ENCODE measurements at regions not wholly inside any gene's neighbourhood (a gene's known extent, or its start where the extent isn't known, plus 50 kb on each side); places are given as distances from the start of the nearest gene placed in this dataset.
"Not testable (repeated sequence)": the region's sequence is repeated elsewhere in the genome, so short reads cannot be mapped to it uniquely, and the experiment has no call there.

DNA sequence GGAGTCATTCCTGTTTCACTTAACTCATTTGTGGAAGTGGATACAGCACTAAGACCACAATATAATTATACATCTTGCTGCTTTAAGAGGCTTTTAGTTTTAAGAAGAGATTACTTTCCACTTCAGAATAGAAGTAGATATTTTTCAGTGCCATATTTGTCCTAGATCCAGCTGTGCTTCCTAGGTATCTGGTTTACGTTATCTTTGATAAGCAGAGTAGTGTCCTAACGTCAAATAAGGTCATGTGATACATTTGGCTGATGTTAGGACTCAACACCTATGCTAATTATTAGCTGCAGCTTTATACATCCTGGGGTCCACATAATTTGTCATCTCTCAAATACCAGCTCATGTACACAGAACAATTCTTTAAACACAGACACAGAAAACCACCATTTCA, 196.2 kb upstream of the SMIM30 start:
- DNase-seq (ENCODE audit: low read depth, low spot score), result no peak
- in situ Hi-C loops (cut with HindIII; ENCODE audit: low pct_unique_long_range_greater_than_20kb, low sequenced_read_pairs), result no loop called here

DNA sequence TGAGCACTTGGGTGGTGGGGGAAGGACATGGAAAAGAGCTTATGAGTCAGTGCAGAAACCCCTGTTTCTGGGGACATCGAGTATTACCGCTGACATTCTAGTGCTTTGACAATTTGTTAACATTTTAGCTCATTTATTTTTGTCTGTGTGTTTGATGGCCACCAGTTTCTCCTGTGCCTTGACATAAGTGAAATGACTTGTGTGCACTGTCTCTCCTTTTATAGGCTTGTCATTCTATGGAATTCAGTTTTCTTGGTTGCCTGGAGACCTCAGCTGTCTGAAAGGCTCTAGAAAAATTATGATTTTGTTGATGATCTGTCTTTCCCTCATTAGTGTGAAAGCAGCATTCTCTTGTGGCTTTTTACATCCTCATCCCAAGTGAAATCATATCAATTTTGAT, 190.0 kb upstream of the SMIM30 start:
- in situ Hi-C loops (cut with HindIII; ENCODE audit: low pct_unique_long_range_greater_than_20kb, low sequenced_read_pairs), result no loop called here
- DNase-seq (ENCODE audit: low read depth, low spot score), result no peak

DNA sequence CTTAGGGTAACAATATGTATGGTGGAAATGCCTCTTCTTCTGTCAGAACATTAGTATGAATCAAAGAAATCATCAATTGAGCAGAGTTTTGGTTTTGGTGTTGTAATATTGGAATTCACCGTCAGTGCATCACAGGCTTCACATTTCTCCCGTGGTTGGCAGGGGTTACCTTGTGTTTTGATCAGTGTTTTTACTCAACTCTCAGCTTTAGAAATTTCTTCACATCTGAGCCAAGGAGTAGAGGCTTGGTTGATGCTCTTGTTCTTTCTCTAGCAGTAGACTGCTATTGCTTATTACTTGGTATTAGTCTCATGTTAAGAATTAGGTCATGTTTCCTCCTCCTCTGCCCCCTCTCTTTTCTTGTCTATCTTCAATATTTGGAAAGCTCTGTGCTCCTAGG, 188.8 kb upstream of the SMIM30 start:
- in situ Hi-C loops (cut with HindIII; ENCODE audit: low pct_unique_long_range_greater_than_20kb, low sequenced_read_pairs), result no loop called here
- DNase-seq (ENCODE audit: low read depth, low spot score), result no peak

DNA sequence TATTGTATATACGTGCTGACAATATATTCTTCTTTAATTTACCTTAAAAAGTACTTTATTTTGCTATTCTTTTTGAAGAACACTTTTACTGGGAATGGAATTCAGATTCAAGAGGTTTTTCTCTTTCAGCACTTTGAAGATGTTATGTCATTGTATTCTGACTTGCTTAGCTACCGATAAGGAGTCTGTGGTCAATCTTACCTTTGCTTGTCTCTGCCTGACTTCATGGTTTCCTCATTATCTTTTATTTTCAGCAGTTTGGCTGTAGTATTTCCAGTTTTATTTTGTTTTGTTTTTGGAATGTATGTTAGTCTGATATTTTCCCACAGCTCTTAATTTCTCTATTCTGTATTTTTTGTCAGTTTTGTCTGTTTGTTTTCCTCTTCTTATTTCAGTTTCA, 187.9 kb upstream of the SMIM30 start:
- in situ Hi-C loops (cut with HindIII; ENCODE audit: low pct_unique_long_range_greater_than_20kb, low sequenced_read_pairs), result no loop called here
- no peak for DNase-seq (ENCODE audit: low read depth, low spot score)

DNA sequence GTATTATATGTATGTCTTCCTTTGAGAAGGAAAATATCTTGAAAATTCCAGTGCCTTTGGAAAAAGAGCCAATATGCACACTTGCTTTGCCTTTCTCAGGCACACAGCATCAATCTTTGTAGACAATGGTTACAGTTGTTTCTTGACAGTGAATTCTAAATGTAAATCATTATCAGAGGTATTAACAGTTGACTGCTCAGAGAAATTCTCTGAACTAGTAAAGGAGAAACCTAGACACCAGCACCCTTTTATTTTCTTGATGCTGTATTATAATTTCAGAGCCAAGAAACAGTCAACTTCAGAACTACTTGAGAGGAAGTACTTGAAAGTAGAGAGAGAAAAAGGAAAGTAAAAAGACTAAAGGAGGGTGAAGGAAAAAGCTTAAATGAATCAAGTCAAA, 185.8 kb upstream of the SMIM30 start:
- in situ Hi-C loops (cut with HindIII; ENCODE audit: low pct_unique_long_range_greater_than_20kb, low sequenced_read_pairs), result no loop called here
- no peak for DNase-seq (ENCODE audit: low read depth, low spot score)

DNA sequence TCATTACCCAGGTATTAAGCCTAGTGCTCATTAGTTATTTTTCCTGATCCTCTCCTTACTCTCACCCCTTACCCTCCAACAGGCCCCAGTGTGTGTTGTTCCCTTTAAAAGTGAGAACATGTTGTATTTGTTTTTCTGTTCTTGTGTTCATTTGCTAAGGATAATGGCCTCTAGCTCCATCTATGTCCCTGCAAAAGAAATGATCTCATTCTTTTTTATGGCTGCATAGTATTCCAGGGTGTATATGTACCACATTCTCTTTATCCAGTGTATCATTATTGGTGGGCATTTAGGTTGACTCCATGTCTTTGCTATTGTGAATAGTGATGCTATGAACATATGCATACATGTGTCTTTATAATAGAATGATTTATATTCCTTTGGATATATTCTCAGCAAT, 185.0 kb upstream of the SMIM30 start:
- in situ Hi-C loops (cut with HindIII; ENCODE audit: low pct_unique_long_range_greater_than_20kb, low sequenced_read_pairs); DNase-seq (ENCODE audit: low read depth, low spot score): not testable (repeated sequence)

DNA sequence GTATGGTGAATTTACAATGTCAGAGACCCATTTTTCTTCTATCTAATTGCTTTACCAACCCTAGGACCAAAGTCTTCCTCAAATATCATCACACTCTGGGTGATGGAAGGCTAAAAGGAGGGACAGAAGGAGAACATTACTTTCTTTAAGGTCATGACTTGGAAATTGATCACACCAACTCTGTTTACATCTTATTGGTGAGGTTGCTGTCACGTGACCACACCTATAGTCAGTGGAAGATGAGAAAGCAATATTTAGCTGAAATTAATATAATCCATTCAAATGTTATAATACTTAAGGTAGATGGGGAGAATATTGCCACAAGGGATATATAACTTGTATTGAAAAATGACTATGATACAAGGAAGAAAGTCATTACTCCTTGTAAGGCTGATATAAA, 183.6 kb upstream of the SMIM30 start:
- in situ Hi-C loops (cut with HindIII; ENCODE audit: low pct_unique_long_range_greater_than_20kb, low sequenced_read_pairs), result no loop called here
- no peak for DNase-seq (ENCODE audit: low read depth, low spot score)

DNA sequence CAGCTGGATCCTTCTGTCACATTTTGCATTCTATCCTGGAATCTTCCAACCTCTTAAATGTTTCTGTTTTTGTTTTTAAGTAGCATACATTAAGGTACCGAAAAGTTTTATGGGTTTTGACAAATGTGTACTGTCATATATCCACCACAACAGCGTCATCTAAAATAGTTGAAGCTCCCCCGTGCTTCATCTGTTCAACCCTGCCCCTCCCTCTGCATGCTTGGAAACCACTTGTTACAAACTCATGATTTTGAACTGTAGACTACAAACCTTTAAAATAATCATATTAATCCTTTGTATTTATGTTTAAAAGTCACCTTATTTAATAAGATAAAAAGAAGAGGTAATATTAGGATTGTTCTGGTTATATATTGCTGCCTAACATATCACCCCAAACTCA, 182.8 kb upstream of the SMIM30 start:
- DNase-seq (ENCODE audit: low read depth, low spot score), result no peak
- in situ Hi-C loops (cut with HindIII; ENCODE audit: low pct_unique_long_range_greater_than_20kb, low sequenced_read_pairs), result no loop called here

DNA sequence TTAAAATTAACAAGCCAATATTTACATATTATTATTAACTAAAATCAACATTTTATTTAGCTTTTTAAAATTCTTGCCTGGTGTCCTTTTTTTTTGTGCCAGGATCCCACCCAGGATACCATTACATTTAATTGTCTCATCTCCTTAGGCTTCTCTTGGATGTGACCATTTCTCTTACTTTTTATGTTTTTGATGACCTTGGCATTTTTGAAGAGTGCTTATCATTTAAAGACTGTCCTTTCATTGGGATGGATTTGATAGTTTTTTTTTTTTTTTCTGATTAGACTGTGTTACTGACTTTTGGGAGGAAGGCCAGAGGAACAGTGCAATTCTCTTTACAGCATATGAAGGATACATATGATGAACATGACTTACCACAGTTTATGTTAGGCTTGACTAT, 181.4 kb upstream of the SMIM30 start:
- no peak for DNase-seq (ENCODE audit: low read depth, low spot score)
- in situ Hi-C loops (cut with HindIII; ENCODE audit: low pct_unique_long_range_greater_than_20kb, low sequenced_read_pairs), result no loop called here

DNA sequence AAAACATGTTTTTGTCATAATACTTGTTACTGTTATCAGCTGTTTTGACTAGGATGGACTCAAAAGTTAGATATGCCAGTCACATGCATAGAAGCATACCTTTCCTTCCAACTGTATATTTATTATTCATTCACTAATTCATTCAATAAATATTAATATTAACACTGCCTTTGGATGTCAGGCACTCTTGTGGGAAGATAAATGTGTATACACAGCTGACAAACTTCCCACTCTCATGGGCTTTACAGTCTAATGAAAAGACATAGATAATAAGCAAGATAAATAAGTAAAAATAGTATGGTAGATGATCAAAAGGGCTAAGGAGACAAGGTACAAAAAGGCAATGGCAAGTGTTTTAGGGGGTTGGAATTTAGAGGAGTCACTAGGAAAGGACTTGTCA, 180.1 kb upstream of the SMIM30 start:
- no peak for DNase-seq (ENCODE audit: low read depth, low spot score)
- in situ Hi-C loops (cut with HindIII; ENCODE audit: low pct_unique_long_range_greater_than_20kb, low sequenced_read_pairs), result no loop called here

DNA sequence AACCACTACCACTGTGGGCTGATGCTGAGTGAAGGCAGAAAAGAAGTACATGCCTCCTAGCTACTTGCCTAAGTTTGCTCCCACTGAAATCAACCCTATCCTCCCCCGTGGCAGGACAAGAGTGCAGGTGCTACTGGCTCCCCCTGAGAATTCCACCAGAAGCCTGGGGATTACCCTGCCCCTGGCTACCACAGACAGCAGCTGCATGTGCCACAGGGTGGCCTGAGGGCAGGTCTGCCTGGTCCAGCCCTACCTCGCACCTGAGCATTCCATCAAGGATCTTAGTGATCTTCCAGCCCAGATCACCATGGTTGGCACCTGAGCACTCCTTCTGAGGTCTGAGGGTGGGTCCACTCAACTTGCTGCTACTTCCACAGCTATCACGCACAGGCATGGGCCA, 176.4 kb upstream of the SMIM30 start:
- DNase-seq (ENCODE audit: low read depth, low spot score), result no peak
- in situ Hi-C loops (cut with HindIII; ENCODE audit: low pct_unique_long_range_greater_than_20kb, low sequenced_read_pairs), result no loop called here

DNA sequence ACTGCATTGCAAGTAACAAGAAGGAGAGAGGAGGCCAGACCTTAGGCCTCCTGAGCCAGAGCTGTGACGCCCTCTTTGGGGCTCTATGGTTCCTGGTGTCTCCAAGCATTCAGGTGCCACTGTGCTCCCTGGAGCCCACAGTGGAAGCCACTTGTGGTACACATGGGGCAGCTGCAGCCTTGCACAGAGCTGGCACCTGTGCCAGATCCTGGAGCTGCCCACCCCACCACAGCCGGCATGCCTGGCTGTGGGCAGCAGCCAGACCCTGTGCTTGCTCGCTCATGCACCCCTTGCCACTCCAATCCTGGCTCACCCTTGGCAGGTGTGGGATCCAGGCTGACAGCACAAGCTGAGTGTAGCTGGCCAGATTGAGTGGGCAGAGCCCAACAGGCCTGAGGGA, 173.8 kb upstream of the SMIM30 start:
- in situ Hi-C loops (cut with HindIII; ENCODE audit: low pct_unique_long_range_greater_than_20kb, low sequenced_read_pairs), result no loop called here
- no peak for DNase-seq (ENCODE audit: low read depth, low spot score)

DNA sequence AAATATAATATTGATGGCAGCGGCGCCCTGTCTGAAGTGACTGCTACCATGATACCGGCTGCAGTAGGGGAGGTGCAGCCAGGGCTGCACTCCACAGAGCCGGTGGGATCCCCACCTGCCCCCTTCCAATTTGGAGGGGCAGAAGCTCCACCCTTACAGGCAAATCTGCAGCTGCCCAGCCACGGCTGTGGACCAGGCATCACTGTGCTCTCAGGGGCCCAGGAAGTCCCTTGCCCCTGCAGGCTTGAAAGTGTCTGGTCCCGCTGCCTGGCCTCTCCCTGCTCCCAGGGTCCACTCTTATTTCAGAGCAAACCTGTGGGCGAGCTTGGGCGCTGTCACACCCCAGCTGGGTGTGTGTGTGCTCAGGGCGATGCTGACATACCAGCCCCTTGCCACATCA, 172.7 kb upstream of the SMIM30 start:
- in situ Hi-C loops (cut with HindIII; ENCODE audit: low pct_unique_long_range_greater_than_20kb, low sequenced_read_pairs), result no loop called here
- DNase-seq (ENCODE audit: low read depth, low spot score), result no peak

DNA sequence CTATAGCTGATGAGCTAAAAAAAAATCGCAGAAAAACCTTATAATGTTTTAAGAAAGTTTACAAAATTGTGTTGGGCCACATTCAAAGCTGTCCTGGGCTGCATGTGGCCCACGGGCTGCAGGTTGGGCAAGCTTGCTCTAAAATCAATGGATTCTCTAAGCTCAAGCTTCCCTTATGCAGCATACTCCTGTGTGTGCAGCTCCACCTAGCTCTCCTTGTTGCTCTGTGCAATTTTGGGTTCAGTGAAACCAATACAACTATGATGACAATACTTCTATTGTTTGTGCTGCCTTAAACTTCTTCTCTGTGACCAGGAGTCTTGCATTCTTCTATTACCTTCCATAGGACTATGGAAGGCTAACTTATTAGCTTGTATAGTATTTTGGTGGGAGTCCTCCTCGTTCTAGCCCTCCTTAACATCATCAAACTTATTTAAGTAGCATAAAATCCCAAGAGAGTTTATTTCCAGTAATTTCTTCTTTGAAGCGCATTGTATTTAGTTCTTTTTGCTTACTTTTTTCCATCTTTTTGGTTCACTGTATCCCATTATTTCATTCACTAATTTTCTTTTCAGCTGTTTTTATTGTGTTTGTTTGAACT, 170.9 kb upstream of the SMIM30 start:
- in situ Hi-C loops (cut with HindIII; ENCODE audit: low pct_unique_long_range_greater_than_20kb, low sequenced_read_pairs), result no loop called here
- DNase-seq (ENCODE audit: low read depth, low spot score), result peak; percentile 88

DNA sequence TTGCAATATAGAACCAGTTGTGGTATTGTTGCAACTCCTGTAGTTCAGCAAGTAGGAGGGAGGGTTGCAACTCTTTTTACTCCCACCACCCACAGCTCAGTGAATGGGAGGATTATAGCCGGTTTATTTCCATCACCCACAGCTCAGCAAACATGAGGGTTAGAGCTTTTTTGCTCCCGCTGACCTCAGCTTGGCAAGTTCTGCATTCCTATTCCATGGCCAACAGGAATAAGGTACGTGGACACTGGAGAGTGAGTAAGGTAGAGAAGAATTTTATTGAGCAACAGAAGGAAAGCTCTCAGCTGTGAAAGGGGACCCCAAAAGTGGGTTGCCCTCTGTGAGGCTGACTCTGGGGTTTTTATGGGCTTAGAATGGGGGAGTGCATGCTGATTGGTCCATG, 167.1 kb upstream of the SMIM30 start:
- in situ Hi-C loops (cut with HindIII; ENCODE audit: low pct_unique_long_range_greater_than_20kb, low sequenced_read_pairs), result no loop called here
- DNase-seq (ENCODE audit: low read depth, low spot score), result no peak

DNA sequence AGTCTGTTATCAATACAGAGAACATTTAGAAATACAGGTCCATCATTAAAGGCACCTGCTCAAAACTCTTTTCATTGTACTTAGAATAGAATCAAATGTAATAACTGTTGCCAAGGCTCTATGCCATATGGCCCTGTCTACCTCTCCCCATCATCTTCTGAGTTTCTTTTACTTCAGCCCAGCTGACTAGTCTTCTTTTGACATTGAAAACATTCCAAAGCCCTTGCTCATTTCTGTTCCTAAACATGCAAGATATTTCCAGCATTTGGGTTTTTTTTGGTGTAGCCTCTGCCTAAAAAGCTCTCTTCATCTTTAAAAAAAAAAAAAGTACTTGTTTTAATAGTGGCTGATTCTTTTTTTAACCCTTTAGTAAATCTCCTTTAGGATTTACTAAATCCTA, 165.5 kb upstream of the SMIM30 start:
- no peak for DNase-seq (ENCODE audit: low read depth, low spot score)
- in situ Hi-C loops (cut with HindIII; ENCODE audit: low pct_unique_long_range_greater_than_20kb, low sequenced_read_pairs), result no loop called here

DNA sequence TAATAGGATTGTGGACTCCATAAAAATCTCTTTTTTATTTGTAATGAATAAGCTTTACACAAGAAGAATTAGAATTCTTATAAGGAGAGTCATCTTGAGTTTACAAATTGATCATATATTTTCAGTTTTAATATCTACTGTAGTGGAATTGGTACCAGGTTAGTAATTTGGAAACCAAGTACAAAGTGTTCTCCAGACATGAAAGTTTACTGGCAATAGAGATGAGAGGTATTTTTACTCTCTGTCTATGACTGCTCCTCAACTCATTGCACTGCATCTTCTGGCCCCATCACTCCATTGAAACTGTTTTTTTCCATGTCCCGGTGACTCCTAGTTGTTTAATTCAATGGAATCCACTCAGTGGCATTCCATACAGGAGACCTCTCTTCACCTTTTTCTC, 164.5 kb upstream of the SMIM30 start:
- in situ Hi-C loops (cut with HindIII; ENCODE audit: low pct_unique_long_range_greater_than_20kb, low sequenced_read_pairs), result no loop called here
- DNase-seq (ENCODE audit: low read depth, low spot score), result no peak

DNA sequence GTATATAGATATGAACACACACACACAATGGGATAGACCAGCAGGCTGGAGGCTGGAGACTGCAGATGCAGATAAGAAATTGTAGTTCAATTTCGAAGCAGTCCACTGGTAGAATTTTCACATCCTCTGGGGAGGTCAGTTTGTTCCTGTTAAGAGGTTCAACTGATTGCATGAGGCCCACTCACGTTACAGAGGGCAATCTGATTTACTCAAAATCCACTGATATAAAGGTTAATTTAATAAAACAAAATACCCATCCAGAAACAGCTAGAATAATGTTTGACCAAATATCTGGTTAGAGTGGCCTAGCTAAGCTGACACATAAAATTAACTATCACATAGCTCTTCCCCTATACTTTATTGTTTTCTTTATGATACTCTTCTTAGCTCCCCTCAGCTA, 162.9 kb upstream of the SMIM30 start:
- in situ Hi-C loops (cut with HindIII; ENCODE audit: low pct_unique_long_range_greater_than_20kb, low sequenced_read_pairs), result no loop called here

DNA sequence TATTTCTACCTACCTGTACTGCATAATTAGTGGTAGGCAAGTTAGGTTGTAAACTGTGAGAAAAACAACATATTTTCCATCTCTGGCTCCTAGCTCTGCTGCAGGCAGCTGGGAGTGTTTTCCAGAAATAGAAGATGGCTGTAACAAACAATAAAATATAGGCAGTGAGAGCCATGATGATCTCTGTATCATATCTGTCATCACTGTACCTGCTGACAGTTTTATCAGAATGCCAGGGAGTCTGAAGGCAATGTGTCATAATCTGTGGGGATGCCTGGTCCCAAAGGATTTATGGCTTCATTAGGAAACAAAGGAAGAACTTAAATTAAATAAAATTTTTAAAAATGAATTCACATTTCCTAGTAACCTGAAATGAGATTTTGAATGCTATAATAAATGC, 160.9 kb upstream of the SMIM30 start:
- in situ Hi-C loops (cut with HindIII; ENCODE audit: low pct_unique_long_range_greater_than_20kb, low sequenced_read_pairs), result no loop called here

More for the DNA sequence above, 162.9 kb upstream of the SMIM30 start:
- DNase-seq (ENCODE audit: low read depth, low spot score), result no peak

DNA sequence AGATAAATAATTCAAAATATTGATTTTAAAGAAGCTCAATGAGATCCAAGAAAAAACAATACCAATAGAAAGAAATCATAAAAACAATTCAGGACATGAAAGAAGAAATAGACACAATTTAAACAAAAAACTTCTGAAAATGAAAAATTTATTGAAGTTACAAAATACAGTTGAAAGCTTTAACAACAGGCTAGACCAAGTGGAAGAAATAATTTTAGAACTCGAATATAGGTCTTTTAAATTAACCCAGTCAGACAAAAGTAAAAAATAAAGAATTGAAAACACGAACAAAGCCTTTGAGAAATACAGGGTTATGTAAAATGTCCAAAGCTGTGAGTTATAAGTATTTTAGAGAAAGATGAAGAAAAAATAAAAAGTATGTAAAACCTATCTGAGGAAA, 152.4 kb upstream of the SMIM30 start:
- in situ Hi-C loops (cut with HindIII; ENCODE audit: low pct_unique_long_range_greater_than_20kb, low sequenced_read_pairs), result no loop called here
- DNase-seq (ENCODE audit: low read depth, low spot score), result no peak

More for the DNA sequence above, 160.9 kb upstream of the SMIM30 start:
- DNase-seq (ENCODE audit: low read depth, low spot score), result no peak
